ENCODE measurements at regions not wholly inside any gene's neighbourhood (a gene's known extent, or its start where the extent isn't known, plus 50 kb on each side); places are given as distances from the start of the nearest gene placed in this dataset.

GRCh38 chr5:175098301-175098700, 345.7 kb downstream of the DRD1 start:
- Histone ChIP-seq H3K9me3 (ENCODE audit: control insufficient read depth, insufficient read depth, low read length) (no peaks in the 10 kb centered on the region), H3K9ac (ENCODE audit: low read depth, low read length) (no peak overlapping the region), H3K4me1 (ENCODE audit: insufficient read depth, low read length) (peaks cover 4% of the 10 kb centered on the region; the same call in 1 of the 2 replicates), H3K36me3 (ENCODE audit: insufficient read depth, low read length) (no peaks in the 10 kb centered on the region)

- Histone ChIP-seq H3K36me3 (ENCODE audit: insufficient read depth, low read length) (no peaks in the 10 kb centered on the region), H3K9ac (ENCODE audit: low read depth, low read length) (no peak overlapping the region), H3K9me3 (ENCODE audit: control insufficient read depth, insufficient read depth, low read length) (no peaks in the 10 kb centered on the region), H3K4me1 (ENCODE audit: insufficient read depth, low read length) (peaks cover 8% of the 10 kb centered on the region)
These were observed 347.4 kb downstream of the DRD1 start for GRCh38 chr5:175096469-175097165.

GRCh38 chr5:175094461-175094860, 349.5 kb downstream of the DRD1 start:
- H3K9ac ChIP-seq (ENCODE audit: low read depth, low read length) = no peak overlapping the region
- H3K36me3 ChIP-seq (ENCODE audit: insufficient read depth, low read length) = no peaks in the 10 kb centered on the region
- peaks cover 8% of the 10 kb centered on the region for H3K4me1 ChIP-seq (ENCODE audit: insufficient read depth, low read length)
- H3K9me3 ChIP-seq (ENCODE audit: control insufficient read depth, insufficient read depth, low read length) = no peaks in the 10 kb centered on the region

GRCh38 chr5:175092691-175093090, 351.3 kb downstream of the DRD1 start:
- Histone ChIP-seq H3K9ac (ENCODE audit: low read depth, low read length) (no peak overlapping the region), H3K36me3 (ENCODE audit: insufficient read depth, low read length) (no peaks in the 10 kb centered on the region), H3K4me1 (ENCODE audit: insufficient read depth, low read length) (peaks cover 8% of the 10 kb centered on the region), H3K9me3 (ENCODE audit: control insufficient read depth, insufficient read depth, low read length) (no peaks in the 10 kb centered on the region)

- Histone ChIP-seq H3K4me1 (ENCODE audit: insufficient read depth, low read length) (peaks cover 8% of the 10 kb centered on the region), H3K9ac (ENCODE audit: low read depth, low read length) (no peak overlapping the region), H3K9me3 (ENCODE audit: control insufficient read depth, insufficient read depth, low read length) (no peaks in the 10 kb centered on the region), H3K36me3 (ENCODE audit: insufficient read depth, low read length) (no peaks in the 10 kb centered on the region)
These were observed 355.0 kb downstream of the DRD1 start for GRCh38 chr5:175088963-175089362.

- no peaks in the 10 kb centered on the region for H3K9me3 ChIP-seq (ENCODE audit: control insufficient read depth, insufficient read depth, low read length)
- no peaks in the 10 kb centered on the region for H3K36me3 ChIP-seq (ENCODE audit: insufficient read depth, low read length)
- no peak overlapping the region for H3K9ac ChIP-seq (ENCODE audit: low read depth, low read length)
- H3K4me1 ChIP-seq (ENCODE audit: insufficient read depth, low read length) = no peaks in the 10 kb centered on the region
These were observed 358.6 kb downstream of the MSX2 start for GRCh38 chr5:175082866-175083590.

- Histone ChIP-seq H3K4me1 (ENCODE audit: insufficient read depth, low read length) (no peaks in the 10 kb centered on the region), H3K9ac (ENCODE audit: low read depth, low read length) (no peak overlapping the region), H3K9me3 (ENCODE audit: control insufficient read depth, insufficient read depth, low read length) (no peaks in the 10 kb centered on the region), H3K36me3 (ENCODE audit: insufficient read depth, low read length) (no peaks in the 10 kb centered on the region)
These were observed 358.0 kb downstream of the MSX2 start for GRCh38 chr5:175082346-175082745.

- no peaks in the 10 kb centered on the region for H3K36me3 ChIP-seq (ENCODE audit: insufficient read depth, low read length)
- H3K9ac ChIP-seq (ENCODE audit: low read depth, low read length) = no peak overlapping the region
- H3K9me3 ChIP-seq (ENCODE audit: control insufficient read depth, insufficient read depth, low read length) = no peaks in the 10 kb centered on the region; the same call in 1 of the 2 replicates
- no peaks in the 10 kb centered on the region for H3K4me1 ChIP-seq (ENCODE audit: insufficient read depth, low read length)
These were observed 355.3 kb downstream of the MSX2 start for GRCh38 chr5:175079707-175080106.

GRCh38 chr5:175070283-175070682, 345.9 kb downstream of the MSX2 start:
- no peaks in the 10 kb centered on the region for H3K36me3 ChIP-seq (ENCODE audit: insufficient read depth, low read length)
- no peaks in the 10 kb centered on the region for H3K9me3 ChIP-seq (ENCODE audit: control insufficient read depth, insufficient read depth, low read length)
- no peaks in the 10 kb centered on the region for H3K4me1 ChIP-seq (ENCODE audit: insufficient read depth, low read length)
- no peak overlapping the region for H3K9ac ChIP-seq (ENCODE audit: low read depth, low read length)

- H3K9me3 ChIP-seq (ENCODE audit: control insufficient read depth, insufficient read depth, low read length) = no peaks in the 10 kb centered on the region
- H3K36me3 ChIP-seq (ENCODE audit: insufficient read depth, low read length) = no peaks in the 10 kb centered on the region
- H3K4me1 ChIP-seq (ENCODE audit: insufficient read depth, low read length) = no peaks in the 10 kb centered on the region
- H3K9ac ChIP-seq (ENCODE audit: low read depth, low read length) = peak overlapping the region; percentile 15; the same call in 1 of the 2 replicates
These were observed 335.9 kb downstream of the MSX2 start for GRCh38 chr5:175060257-175060656.

GRCh38 chr5:175059687-175060211, 335.4 kb downstream of the MSX2 start:
- no peaks in the 10 kb centered on the region for H3K4me1 ChIP-seq (ENCODE audit: insufficient read depth, low read length)
- peak overlapping the region; percentile 15; the same call in 1 of the 2 replicates for H3K9ac ChIP-seq (ENCODE audit: low read depth, low read length)
- H3K9me3 ChIP-seq (ENCODE audit: control insufficient read depth, insufficient read depth, low read length) = no peaks in the 10 kb centered on the region
- H3K36me3 ChIP-seq (ENCODE audit: insufficient read depth, low read length) = no peaks in the 10 kb centered on the region

- H3K9ac ChIP-seq (ENCODE audit: low read depth, low read length) = no peak overlapping the region
- H3K9me3 ChIP-seq (ENCODE audit: control insufficient read depth, insufficient read depth, low read length) = no peaks in the 10 kb centered on the region
- no peaks in the 10 kb centered on the region for H3K36me3 ChIP-seq (ENCODE audit: insufficient read depth, low read length)
- no peaks in the 10 kb centered on the region for H3K4me1 ChIP-seq (ENCODE audit: insufficient read depth, low read length)
These were observed 332.4 kb downstream of the MSX2 start for GRCh38 chr5:175056831-175057230.

- Histone ChIP-seq H3K4me1 (ENCODE audit: insufficient read depth, low read length) (no peaks in the 10 kb centered on the region), H3K9ac (ENCODE audit: low read depth, low read length) (no peak overlapping the region), H3K36me3 (ENCODE audit: insufficient read depth, low read length) (no peaks in the 10 kb centered on the region), H3K9me3 (ENCODE audit: control insufficient read depth, insufficient read depth, low read length) (no peaks in the 10 kb centered on the region)
These were observed 329.9 kb downstream of the MSX2 start for GRCh38 chr5:175054243-175054642.

GRCh38 chr5:175052351-175052750, 328.0 kb downstream of the MSX2 start:
- Histone ChIP-seq H3K9ac (ENCODE audit: low read depth, low read length) (no peak overlapping the region), H3K4me1 (ENCODE audit: insufficient read depth, low read length) (no peaks in the 10 kb centered on the region), H3K9me3 (ENCODE audit: control insufficient read depth, insufficient read depth, low read length) (no peaks in the 10 kb centered on the region), H3K36me3 (ENCODE audit: insufficient read depth, low read length) (no peaks in the 10 kb centered on the region)

GRCh38 chr5:175047048-175047447, 322.7 kb downstream of the MSX2 start:
- H3K36me3 ChIP-seq (ENCODE audit: insufficient read depth, low read length) = no peaks in the 10 kb centered on the region
- H3K9me3 ChIP-seq (ENCODE audit: control insufficient read depth, insufficient read depth, low read length) = no peaks in the 10 kb centered on the region
- no peaks in the 10 kb centered on the region for H3K4me1 ChIP-seq (ENCODE audit: insufficient read depth, low read length)
- H3K9ac ChIP-seq (ENCODE audit: low read depth, low read length) = no peak overlapping the region

All from ES-I3 (cell line).